Hepatocyte (in vitro differentiated cells): ENCODE measurements at regions not wholly inside any gene's neighbourhood (a gene's known extent, or its start where the extent isn't known, plus 50 kb on each side); places are given as distances from the start of the nearest gene placed in this dataset.

Experiments
- DNase-seq: peaks from one replicate; pipeline ENCODE4 v3.0.0-alpha.2; 2016; ENCODE audit warnings: low spot score
- H2AFZ ChIP-seq: fragments of 200-600 bp; sonication (generic); 2 replicates; pipeline ENCODE4 v1.6.0; 2016; ENCODE audit warnings: antibody characterized with exemption, mild to moderate bottlenecking
- H3K27ac ChIP-seq: fragments of 200-600 bp; sonication (generic); 2 replicates; pipeline ENCODE4 v1.5.1; 2016; ENCODE audit warnings: mild to moderate bottlenecking
- H3K27me3 ChIP-seq: fragments of 200-600 bp; sonication (generic); 2 replicates; pipeline ENCODE4 v1.6.1; 2016
- H3K36me3 ChIP-seq: fragments of 200-600 bp; sonication (generic); replicated peaks from 2 replicates; pipeline ENCODE4 v1.5.1; 2016; ENCODE audit warnings: low read depth; ENCODE audit not compliant: insufficient read depth
- H3K4me1 ChIP-seq: fragments of 200-600 bp; sonication (generic); 2 replicates; pipeline ENCODE4 v1.5.1; 2016; ENCODE audit warnings: mild to moderate bottlenecking, moderate library complexity; ENCODE audit not compliant: insufficient read depth
- H3K4me2 ChIP-seq: fragments of 200-600 bp; sonication (generic); 2 replicates; pipeline ENCODE4 v1.6.0; 2016
- H3K4me3 ChIP-seq: fragments of 200-600 bp; sonication (generic); 2 replicates; pipeline ENCODE4 v1.5.1; 2016; ENCODE audit warnings: mild to moderate bottlenecking
- H3K79me2 ChIP-seq: fragments of 200-600 bp; sonication (generic); 2 replicates; pipeline ENCODE4 v1.6.0; 2017; ENCODE audit warnings: mild to moderate bottlenecking
- H3K9me2 ChIP-seq: fragments of 200-600 bp; sonication (generic); replicated peaks from 2 replicates; pipeline ENCODE4 v1.6.0; 2017; ENCODE audit warnings: mild to moderate bottlenecking; ENCODE audit not compliant: insufficient read depth
- H3K9me3 ChIP-seq: fragments of 200-600 bp; sonication (generic); 2 replicates; pipeline ENCODE4 v1.5.1; 2016; ENCODE audit warnings: low read depth, mild to moderate bottlenecking
- H4K20me1 ChIP-seq: fragments of 200-600 bp; sonication (generic); 2 replicates; pipeline ENCODE4 v1.6.0; 2016; ENCODE audit warnings: mild to moderate bottlenecking; ENCODE audit not compliant: insufficient read depth, poor library complexity, severe bottlenecking
- EZH2 ChIP-seq: fragments of 200-600 bp; sonication (generic); IDR thresholded peaks from 2 replicates; pipeline ENCODE4 v1.6.1; 2016; ENCODE audit warnings: antibody characterized with exemption, mild to moderate bottlenecking, borderline replicate concordance
- EZH2phosphoT487 ChIP-seq: fragments of 200-600 bp; sonication (generic); IDR thresholded peaks from one replicate; pipeline ENCODE4 v1.6.1; 2018; ENCODE audit warnings: antibody characterized with exemption, mild to moderate bottlenecking, low read depth, moderate library complexity; ENCODE audit not compliant: unreplicated experiment, severe bottlenecking
- WGBS: methylation state at CpG from one replicate; pipeline ENCODE4 v1.1.6; 2016; ENCODE audit warnings: low lambda C conversion rate; ENCODE audit errors: missing lambda C conversion rate; 5-methylcytosine and 5-hydroxymethylcytosine counted together
- TF ChIP-seq, protein P1 (sequence below): fragments of 200-600 bp; sonication (generic); IDR thresholded peaks from 2 replicates; pipeline ENCODE4 v1.5.1; 2016; ENCODE audit warnings: antibody characterized with exemption, mild to moderate bottlenecking; ENCODE audit not compliant: poor library complexity

DNA sequence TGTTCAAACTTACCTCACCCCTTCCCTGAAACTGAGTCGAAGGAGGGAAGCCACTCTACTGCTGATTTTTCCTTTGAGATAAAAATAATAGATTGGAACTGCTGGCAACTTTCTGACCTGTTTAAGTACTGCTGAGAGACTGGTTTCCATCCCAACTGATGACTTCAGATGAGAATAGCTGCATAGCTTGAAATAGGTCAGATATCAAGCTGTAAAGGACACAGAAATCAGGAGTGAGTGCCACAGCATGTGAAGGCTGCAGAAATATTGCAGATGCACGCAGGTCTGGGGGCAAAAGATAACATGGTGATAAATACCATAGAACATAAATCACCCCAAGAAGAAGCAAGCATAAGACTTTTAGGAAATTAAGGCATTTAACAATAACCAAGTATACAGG, 923.2 kb downstream of the SH3BGRL start:
- no peak for DNase-seq
- no peaks in the 10 kb centered on the region for H3K9me2 ChIP-seq
- TF ChIP-seq EZH2phosphoT487 (no peak), EZH2 (no peak)
- TF ChIP-seq, protein P1, sequence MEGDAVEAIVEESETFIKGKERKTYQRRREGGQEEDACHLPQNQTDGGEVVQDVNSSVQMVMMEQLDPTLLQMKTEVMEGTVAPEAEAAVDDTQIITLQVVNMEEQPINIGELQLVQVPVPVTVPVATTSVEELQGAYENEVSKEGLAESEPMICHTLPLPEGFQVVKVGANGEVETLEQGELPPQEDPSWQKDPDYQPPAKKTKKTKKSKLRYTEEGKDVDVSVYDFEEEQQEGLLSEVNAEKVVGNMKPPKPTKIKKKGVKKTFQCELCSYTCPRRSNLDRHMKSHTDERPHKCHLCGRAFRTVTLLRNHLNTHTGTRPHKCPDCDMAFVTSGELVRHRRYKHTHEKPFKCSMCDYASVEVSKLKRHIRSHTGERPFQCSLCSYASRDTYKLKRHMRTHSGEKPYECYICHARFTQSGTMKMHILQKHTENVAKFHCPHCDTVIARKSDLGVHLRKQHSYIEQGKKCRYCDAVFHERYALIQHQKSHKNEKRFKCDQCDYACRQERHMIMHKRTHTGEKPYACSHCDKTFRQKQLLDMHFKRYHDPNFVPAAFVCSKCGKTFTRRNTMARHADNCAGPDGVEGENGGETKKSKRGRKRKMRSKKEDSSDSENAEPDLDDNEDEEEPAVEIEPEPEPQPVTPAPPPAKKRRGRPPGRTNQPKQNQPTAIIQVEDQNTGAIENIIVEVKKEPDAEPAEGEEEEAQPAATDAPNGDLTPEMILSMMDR = no peak
- H3K9me3 ChIP-seq = no peaks in the 10 kb centered on the region
- no peak overlapping the region for H3K4me2 ChIP-seq
- H3K27ac ChIP-seq = no peak overlapping the region
- H2AFZ ChIP-seq = no peak overlapping the region
- no peaks in the 10 kb centered on the region for H3K79me2 ChIP-seq
- WGBS = 43% methylated on average over 2 of the region's 2 CpGs
- H3K4me3 ChIP-seq = no peak overlapping the region
- H3K4me1 ChIP-seq = no peaks in the 10 kb centered on the region
- no peaks in the 10 kb centered on the region for H3K27me3 ChIP-seq
- H3K36me3 ChIP-seq = no peaks in the 10 kb centered on the region
- H4K20me1 ChIP-seq = no peaks in the 10 kb centered on the region

DNA sequence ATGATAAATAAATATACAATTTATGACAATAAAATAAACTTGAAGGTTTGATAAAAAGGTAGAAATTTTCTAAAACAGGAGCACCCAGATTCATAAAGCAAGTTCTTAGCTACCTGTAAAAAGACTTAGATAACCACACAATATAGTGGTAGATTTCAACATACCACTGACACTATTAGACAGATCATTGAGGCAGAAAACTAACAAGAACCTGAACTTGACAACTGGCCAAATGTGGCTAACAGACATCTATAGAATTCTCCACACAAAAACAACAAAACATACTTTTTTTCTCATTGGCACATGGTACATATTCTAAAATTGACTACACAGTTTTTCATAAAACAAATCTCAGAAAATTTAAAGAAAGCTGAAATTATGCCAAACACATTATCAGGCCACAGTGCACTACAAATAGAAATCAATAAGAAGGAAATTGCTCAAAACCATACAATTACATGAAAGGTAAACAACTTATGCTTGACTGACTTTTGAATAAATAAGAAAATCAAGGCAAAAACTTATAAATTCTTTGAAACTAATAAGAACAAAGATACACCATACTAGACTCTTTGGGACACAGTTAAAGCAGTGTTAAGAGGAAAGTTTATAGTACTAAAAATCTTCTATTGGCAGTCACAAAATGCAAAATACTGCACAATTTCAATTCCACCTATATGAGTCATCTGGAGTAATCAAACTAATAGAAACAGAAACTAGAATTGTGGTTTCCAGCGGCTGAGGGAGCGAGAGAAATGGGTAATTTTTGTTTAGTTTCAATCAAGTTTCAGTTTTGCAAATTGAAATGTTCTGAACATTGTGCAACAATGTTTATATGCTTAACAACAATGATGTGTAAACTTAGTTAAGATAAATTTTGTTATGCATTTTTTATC, 925.6 kb downstream of the SH3BGRL start:
- Histone ChIP-seq H3K36me3 (no peaks in the 10 kb centered on the region), H3K9me3 (peaks cover 1% of the 10 kb centered on the region), H3K9me2 (no peaks in the 10 kb centered on the region), H3K4me1 (no peaks in the 10 kb centered on the region), H3K27ac (no peak overlapping the region), H4K20me1 (no peaks in the 10 kb centered on the region), H3K79me2 (no peaks in the 10 kb centered on the region), H3K4me3 (no peak overlapping the region), H3K4me2 (no peak overlapping the region), H3K27me3 (no peaks in the 10 kb centered on the region), H2AFZ (no peak overlapping the region)
- no peak for DNase-seq
- WGBS = 69% methylated on average over 2 of the region's 2 CpGs
- TF ChIP-seq EZH2 = no peak
- TF ChIP-seq, protein P1 = no peak

DNA sequence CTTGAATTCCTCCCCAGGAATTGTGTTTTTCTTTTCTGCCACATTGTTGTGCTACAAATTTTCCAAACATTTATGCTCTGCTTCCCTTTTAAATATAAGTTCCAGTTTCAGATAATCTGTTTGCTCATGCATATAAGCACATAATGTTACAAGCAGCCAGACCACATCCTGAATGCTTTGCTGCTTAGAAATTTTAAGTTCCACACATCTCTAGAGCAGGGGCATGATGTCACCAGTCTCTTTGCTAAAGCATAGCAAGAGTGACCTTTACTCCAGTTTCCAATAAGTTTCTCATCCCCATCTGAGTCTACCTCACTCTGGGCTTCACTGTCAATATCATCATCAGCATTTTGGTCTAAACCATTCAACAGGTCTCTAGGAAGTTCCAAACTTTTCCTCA, 932.5 kb downstream of the SH3BGRL start:
- no peak overlapping the region for H3K27ac ChIP-seq
- no peak overlapping the region for H3K4me2 ChIP-seq
- no peak for TF ChIP-seq EZH2
- TF ChIP-seq, protein P1 = no peak
- no peak for TF ChIP-seq EZH2phosphoT487
- H3K4me3 ChIP-seq = no peak overlapping the region
- DNase-seq = no peak
- no peak overlapping the region for H2AFZ ChIP-seq
- no peaks in the 10 kb centered on the region for H3K4me1 ChIP-seq
- no peaks in the 10 kb centered on the region for H3K36me3 ChIP-seq
- H3K9me3 ChIP-seq = peaks cover 4% of the 10 kb centered on the region
- no peaks in the 10 kb centered on the region for H3K79me2 ChIP-seq
- no peaks in the 10 kb centered on the region for H4K20me1 ChIP-seq
- H3K9me2 ChIP-seq = no peaks in the 10 kb centered on the region
- H3K27me3 ChIP-seq = no peaks in the 10 kb centered on the region
